Progenitor cell of endocrine pancreas (in vitro differentiated cells): ENCODE measurements at regions not wholly inside any gene's neighbourhood (a gene's known extent, or its start where the extent isn't known, plus 50 kb on each side); places are given as distances from the start of the nearest gene placed in this dataset.
A peak's percentile ranks its signal among the peaks of the same experiment; 100 is the strongest.

Source experiments
- DNase-seq: peaks from one replicate; pipeline ENCODE4 v3.0.0; 2021; ENCODE audit warnings: low spot score; ENCODE audit not compliant: unreplicated experiment
- H3K27ac Mint-ChIP-seq: 2 replicates; pipeline ENCODE4 v1.8.0; 2021; ENCODE audit warnings: mild to moderate bottlenecking, moderate library complexity, mixed read lengths
- H3K27me3 Mint-ChIP-seq: 2 replicates; pipeline ENCODE4 v1.8.0; 2021; ENCODE audit warnings: mixed read lengths
- H3K36me3 Mint-ChIP-seq: 2 replicates; pipeline ENCODE4 v1.8.0; 2022; ENCODE audit warnings: mixed read lengths; ENCODE audit not compliant: insufficient read depth
- H3K4me1 Mint-ChIP-seq: 2 replicates; pipeline ENCODE4 v1.8.0; 2021; ENCODE audit warnings: low read depth, mixed read lengths
- H3K4me3 Mint-ChIP-seq: 2 replicates; pipeline ENCODE4 v1.8.0; 2021; ENCODE audit warnings: low read depth, mild to moderate bottlenecking, moderate library complexity, mixed read lengths
- H3K9me3 Mint-ChIP-seq: 2 replicates; pipeline ENCODE4 v1.8.0; 2021; ENCODE audit warnings: low read depth, mixed read lengths
- CTCF ChIP-seq: fragments of 200-600 bp; sonication (generic); IDR thresholded peaks from one replicate; pipeline ENCODE4 v1.5.0; 2021; ENCODE audit warnings: antibody characterized with exemption, mild to moderate bottlenecking; ENCODE audit not compliant: unreplicated experiment

GRCh38 chr6:150797949-150798348 lies 67.6 kb upstream of the MTHFD1L start:
- H3K27me3 Mint-ChIP-seq: no peaks in the 10 kb centered on the region
- H3K36me3 Mint-ChIP-seq: peaks cover 17% of the 10 kb centered on the region
- H3K4me1 Mint-ChIP-seq: no peaks in the 10 kb centered on the region
- no peak overlapping the region for H3K4me3 Mint-ChIP-seq
- no peak for DNase-seq
- H3K27ac Mint-ChIP-seq: no peak overlapping the region
- TF ChIP-seq CTCF: no peak
- H3K9me3 Mint-ChIP-seq: no peaks in the 10 kb centered on the region

GRCh38 chr6:150799276-150799805 lies 66.2 kb upstream of the MTHFD1L start:
- Mint-ChIP-seq H3K4me3 (no peak overlapping the region), H3K27ac (no peak overlapping the region), H3K9me3 (no peaks in the 10 kb centered on the region), H3K36me3 (peaks cover 25% of the 10 kb centered on the region), H3K27me3 (no peaks in the 10 kb centered on the region), H3K4me1 (no peaks in the 10 kb centered on the region)
- no peak for DNase-seq
- no peak for TF ChIP-seq CTCF

- H3K27ac Mint-ChIP-seq: peak overlapping the region; percentile 44
- no peaks in the 10 kb centered on the region for H3K27me3 Mint-ChIP-seq
- no peak for DNase-seq
- no peak overlapping the region for H3K4me3 Mint-ChIP-seq
- H3K36me3 Mint-ChIP-seq: peaks cover 24% of the 10 kb centered on the region
- no peak for TF ChIP-seq CTCF
- no peaks in the 10 kb centered on the region for H3K4me1 Mint-ChIP-seq
- H3K9me3 Mint-ChIP-seq: no peaks in the 10 kb centered on the region
Observed at GRCh38 chr6:150800674-150801314, 64.7 kb upstream of the MTHFD1L start.

DNA sequence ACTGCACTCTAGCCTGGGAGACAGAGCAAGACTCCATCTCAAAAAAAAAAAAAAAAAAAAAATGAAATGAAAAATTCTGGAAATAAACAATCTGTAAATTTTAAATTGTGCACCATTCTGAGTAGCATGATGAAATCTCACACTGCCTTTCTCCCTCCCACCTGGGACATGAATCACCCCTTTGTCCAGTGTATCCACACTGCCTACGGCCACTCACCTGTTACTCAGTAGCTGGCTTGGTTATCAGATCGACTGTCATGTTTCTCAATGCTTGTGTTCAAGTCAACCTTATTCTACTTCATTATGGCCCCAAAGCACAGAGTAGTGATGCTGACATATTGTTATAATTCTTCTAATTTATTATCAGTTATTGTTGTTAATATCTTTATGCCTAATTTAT lies 58.7 kb upstream of the MTHFD1L start:
- no peaks in the 10 kb centered on the region for H3K9me3 Mint-ChIP-seq
- H3K27me3 Mint-ChIP-seq: no peaks in the 10 kb centered on the region
- no peak overlapping the region for H3K27ac Mint-ChIP-seq
- no peak for DNase-seq
- H3K4me1 Mint-ChIP-seq: no peaks in the 10 kb centered on the region
- H3K4me3 Mint-ChIP-seq: no peak overlapping the region
- H3K36me3 Mint-ChIP-seq: peaks cover 24% of the 10 kb centered on the region
- TF ChIP-seq CTCF: no peak

DNA sequence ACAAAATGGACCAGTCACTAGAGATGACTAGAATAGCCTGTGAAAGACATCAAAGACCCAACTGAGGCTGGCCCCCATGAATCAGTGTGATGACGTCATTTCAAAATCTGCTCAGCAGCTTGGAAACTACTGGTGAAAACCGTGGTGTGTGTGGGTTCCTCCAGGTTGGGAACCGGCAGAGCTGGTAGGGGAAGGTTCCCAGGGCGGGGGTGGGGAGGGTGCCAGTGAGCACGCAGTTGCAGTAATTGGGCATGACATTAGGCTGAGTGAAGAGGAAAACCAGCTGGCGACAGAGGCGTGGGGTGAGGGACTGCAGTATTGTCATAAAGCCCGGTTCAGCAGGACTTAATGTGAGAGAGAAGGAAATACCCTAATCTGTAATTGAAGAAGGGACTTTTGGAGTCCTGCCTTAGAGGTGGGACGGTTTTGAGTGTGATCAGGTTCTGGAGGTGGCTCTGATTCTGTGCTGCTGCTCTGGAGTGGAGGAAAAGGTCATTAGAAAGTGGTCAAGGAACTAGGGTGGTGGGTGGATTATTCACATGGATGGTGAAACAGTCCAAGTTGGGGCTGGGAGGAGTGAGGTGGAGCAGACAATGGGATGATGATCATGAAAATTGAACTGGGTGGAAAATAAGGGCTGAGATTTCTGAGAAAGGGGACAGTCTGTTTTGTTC lies 52.0 kb upstream of the MTHFD1L start:
- TF ChIP-seq CTCF: no peak
- Mint-ChIP-seq H3K4me3 (no peak overlapping the region), H3K9me3 (no peaks in the 10 kb centered on the region), H3K27me3 (no peaks in the 10 kb centered on the region), H3K36me3 (peaks cover 29% of the 10 kb centered on the region), H3K4me1 (peaks cover 4% of the 10 kb centered on the region), H3K27ac (peak overlapping the region; percentile 53)
- DNase-seq: no peak
